ENCODE measurements at regions not wholly inside any gene's neighbourhood (a gene's known extent, or its start where the extent isn't known, plus 50 kb on each side); places are given as distances from the start of the nearest gene placed in this dataset.

- in situ Hi-C loops (cut with MboI; ENCODE audit: low pct_unique_long_range_greater_than_20kb in 2 of 9, low sequenced_read_pairs in 9 of 9, unreplicated experiment in 9 of 9): no loop called here
- Histone ChIP-seq H3K27ac (no peak overlapping the region), H3K4me3 (no peak overlapping the region), H3K4me1 (replicated peaks in 1 of 2) (no peaks in the 10 kb centered on the region)
- 11 to 100% (median 73%) methylated on average over 1 to 3 of the region's 3 CpGs; no CpG with 5 or more reads in 1 of the 10 experiments for WGBS, 10 experiments
- ATAC-seq (replicated peaks in 6 of 8): no peak
Observed at GRCh38 chr21:26758083-26758880, 86.9 kb downstream of the ADAMTS1 start.

- ATAC-seq (replicated peaks in 6 of 8): peak in 2 of 8 experiments; percentile 35 to 69
- 17 to 100% (median 93%) methylated on average over 2 to 3 of the region's 3 CpGs; no CpG with 5 or more reads in 2 of the 10 experiments for WGBS, 10 experiments
- Histone ChIP-seq H3K4me3 (no peak overlapping the region), H3K27ac (no peak overlapping the region), H3K4me1 (replicated peaks in 1 of 2) (no peaks in the 10 kb centered on the region)
- in situ Hi-C loops (cut with MboI; ENCODE audit: low pct_unique_long_range_greater_than_20kb in 2 of 9, low sequenced_read_pairs in 9 of 9, unreplicated experiment in 9 of 9): no loop called here
Observed at GRCh38 chr21:26756491-26757159, 88.6 kb downstream of the ADAMTS1 start.

GRCh38 chr21:26754853-26755252, 90.4 kb downstream of the ADAMTS1 start:
- WGBS, 10 experiments: 57 to 100% (median 80%) methylated on average over 1 to 2 of the region's 2 CpGs; no CpG with 5 or more reads in 2 of the 10 experiments
- no peaks in the 10 kb centered on the region for H3K4me1 ChIP-seq (replicated peaks in 1 of 2)
- no peak overlapping the region for H3K27ac ChIP-seq
- no peak overlapping the region for H3K4me3 ChIP-seq
- ATAC-seq (replicated peaks in 6 of 8): no peak
- in situ Hi-C loops (cut with MboI; ENCODE audit: low pct_unique_long_range_greater_than_20kb in 2 of 9, low sequenced_read_pairs in 9 of 9, unreplicated experiment in 9 of 9): no loop called here

- in situ Hi-C loops (cut with MboI; ENCODE audit: low pct_unique_long_range_greater_than_20kb in 2 of 9, low sequenced_read_pairs in 9 of 9, unreplicated experiment in 9 of 9): no loop called here
- ATAC-seq (replicated peaks in 6 of 8): no peak
- H3K4me3 ChIP-seq: no peak overlapping the region
- 40 to 100% (median 86%) methylated on average over 1 to 3 of the region's 4 CpGs; no CpG with 5 or more reads in 3 of the 10 experiments for WGBS, 10 experiments
- no peak overlapping the region for H3K27ac ChIP-seq
- no peaks in the 10 kb centered on the region for H3K4me1 ChIP-seq (replicated peaks in 1 of 2)
Observed at GRCh38 chr21:26753822-26754221, 91.4 kb downstream of the ADAMTS1 start.

- Histone ChIP-seq H3K4me1 (replicated peaks in 1 of 2) (no peaks in the 10 kb centered on the region), H3K4me3 (no peak overlapping the region), H3K27ac (no peak overlapping the region)
- WGBS, 10 experiments: 14 to 71% (median 58%) methylated on average over 2 of the region's 2 CpGs; no CpG with 5 or more reads in 1 of the 10 experiments
- in situ Hi-C loops (cut with MboI; ENCODE audit: low pct_unique_long_range_greater_than_20kb in 2 of 9, low sequenced_read_pairs in 9 of 9, unreplicated experiment in 9 of 9): no loop called here
- ATAC-seq (replicated peaks in 6 of 8): no peak
Observed at GRCh38 chr21:26752849-26753248, 92.4 kb downstream of the ADAMTS1 start.

- ATAC-seq (replicated peaks in 6 of 8): no peak
- H3K27ac ChIP-seq: no peak overlapping the region
- WGBS, 10 experiments: 67 to 100% (median 94%) methylated on average over 2 to 4 of the region's 4 CpGs
- no peak overlapping the region for H3K4me3 ChIP-seq
- H3K4me1 ChIP-seq (replicated peaks in 1 of 2): no peaks in the 10 kb centered on the region
- in situ Hi-C loops (cut with MboI; ENCODE audit: low pct_unique_long_range_greater_than_20kb in 2 of 9, low sequenced_read_pairs in 9 of 9, unreplicated experiment in 9 of 9): no loop called here
Observed at GRCh38 chr21:26751305-26751704, 93.9 kb downstream of the ADAMTS1 start.

GRCh38 chr21:26748066-26748465, 97.1 kb downstream of the ADAMTS1 start:
- 0 to 100% (median 66%) methylated on average over 1 to 5 of the region's 5 CpGs; no CpG with 5 or more reads in 2 of the 10 experiments for WGBS, 10 experiments
- no peak overlapping the region for H3K4me3 ChIP-seq
- ATAC-seq (replicated peaks in 6 of 8): no peak
- H3K4me1 ChIP-seq (replicated peaks in 1 of 2): no peaks in the 10 kb centered on the region
- in situ Hi-C loops (cut with MboI; ENCODE audit: low pct_unique_long_range_greater_than_20kb in 2 of 9, low sequenced_read_pairs in 9 of 9, unreplicated experiment in 9 of 9): no loop called here
- H3K27ac ChIP-seq: no peak overlapping the region

GRCh38 chr21:26747216-26747615, 98.0 kb downstream of the ADAMTS1 start:
- 51 to 100% (median 76%) methylated on average over 1 to 2 of the region's 2 CpGs; no CpG with 5 or more reads in 5 of the 10 experiments for WGBS, 10 experiments
- in situ Hi-C loops (cut with MboI; ENCODE audit: low pct_unique_long_range_greater_than_20kb in 2 of 9, low sequenced_read_pairs in 9 of 9, unreplicated experiment in 9 of 9): no loop called here
- Histone ChIP-seq H3K4me3 (no peak overlapping the region), H3K4me1 (replicated peaks in 1 of 2) (no peaks in the 10 kb centered on the region), H3K27ac (no peak overlapping the region)
- no peak for ATAC-seq (replicated peaks in 6 of 8)

GRCh38 chr21:26743524-26743923, 101.7 kb downstream of the ADAMTS1 start:
- in situ Hi-C loops (cut with MboI; ENCODE audit: low pct_unique_long_range_greater_than_20kb in 2 of 9, low sequenced_read_pairs in 9 of 9, unreplicated experiment in 9 of 9): no loop called here
- Histone ChIP-seq H3K27ac (no peak overlapping the region), H3K4me3 (no peak overlapping the region), H3K4me1 (replicated peaks in 1 of 2) (no peaks in the 10 kb centered on the region)
- WGBS, 10 experiments: 40 to 100% (median 94%) methylated on average over 1 to 2 of the region's 2 CpGs; no CpG with 5 or more reads in 4 of the 10 experiments
- no peak for ATAC-seq (replicated peaks in 6 of 8)

GRCh38 chr21:26739189-26739588, 106.0 kb downstream of the ADAMTS1 start:
- H3K27ac ChIP-seq: no peak overlapping the region
- WGBS, 10 experiments: 29 to 100% (median 67%) methylated on average over 1 of the region's 1 CpG; no CpG with 5 or more reads in 3 of the 10 experiments
- in situ Hi-C loops (cut with MboI; ENCODE audit: low pct_unique_long_range_greater_than_20kb in 2 of 9, low sequenced_read_pairs in 9 of 9, unreplicated experiment in 9 of 9): no loop called here
- H3K4me1 ChIP-seq (replicated peaks in 1 of 2): no peaks in the 10 kb centered on the region
- no peak for ATAC-seq (replicated peaks in 6 of 8)
- no peak overlapping the region for H3K4me3 ChIP-seq

- Histone ChIP-seq H3K4me1 (replicated peaks in 1 of 2) (no peaks in the 10 kb centered on the region), H3K27ac (no peak overlapping the region), H3K4me3 (no peak overlapping the region)
- ATAC-seq (replicated peaks in 6 of 8): no peak
- in situ Hi-C loops (cut with MboI; ENCODE audit: low pct_unique_long_range_greater_than_20kb in 2 of 9, low sequenced_read_pairs in 9 of 9, unreplicated experiment in 9 of 9): no loop called here
- 71 to 100% (median 100%) methylated on average over 1 of the region's 1 CpG; no CpG with 5 or more reads in 5 of the 10 experiments for WGBS, 10 experiments
Observed at GRCh38 chr21:26736449-26736848, 108.8 kb downstream of the ADAMTS1 start.

GRCh38 chr21:26732432-26733221, 112.6 kb downstream of the ADAMTS1 start:
- in situ Hi-C loops (cut with MboI; ENCODE audit: low pct_unique_long_range_greater_than_20kb in 2 of 9, low sequenced_read_pairs in 9 of 9, unreplicated experiment in 9 of 9): no loop called here
- Histone ChIP-seq H3K4me1 (replicated peaks in 1 of 2) (no peaks in the 10 kb centered on the region), H3K4me3 (no peak overlapping the region), H3K27ac (no peak overlapping the region)
- 33 to 83% (median 66%) methylated on average over 3 to 5 of the region's 10 CpGs; no CpG with 5 or more reads in 4 of the 10 experiments for WGBS, 10 experiments
- peak in 4 of 8 experiments; percentile 47 to 90 (median 88) for ATAC-seq (replicated peaks in 6 of 8)

GRCh38 chr21:26719750-26720149, 125.5 kb downstream of the ADAMTS1 start:
- peaks cover 0 to 7% of the 10 kb centered on the region in 2 donors for H3K4me1 ChIP-seq (replicated peaks in 1 of 2)
- WGBS, 10 experiments: 38 to 100% (median 88%) methylated on average over 1 to 5 of the region's 9 CpGs; no CpG with 5 or more reads in 4 of the 10 experiments
- ATAC-seq (replicated peaks in 6 of 8): no peak
- H3K27ac ChIP-seq: no peak overlapping the region
- H3K4me3 ChIP-seq: no peak overlapping the region
- in situ Hi-C loops (cut with MboI; ENCODE audit: low pct_unique_long_range_greater_than_20kb in 2 of 9, low sequenced_read_pairs in 9 of 9, unreplicated experiment in 9 of 9): loop anchor here in 7 of 9 experiments (25.0 kb wide), 5 partner anchors 532 to 1107 kb away; partner anchors contain the start of genes APP (in 3 of the 7) and MRPL39 (in 2 of the 7)

Data from motor neuron (in vitro differentiated cells).